K562 (cell line): ENCODE measurements at regions not wholly inside any gene's neighbourhood (a gene's known extent, or its start where the extent isn't known, plus 50 kb on each side); places are given as distances from the start of the nearest gene placed in this dataset.

Experiments
- ATAC-seq: fragments of 200-7000 bp; cut with Tn5 transposase; 3 replicates; pipeline ENCODE4 v1.9.1; 2020; ENCODE audit warnings: moderate library complexity
- BruUV-seq: library from RNA; stranded (reverse); fragments of 400-500 nt; replicated peaks from 2 replicates; lab custom pipeline; 2021; lab: Mats Ljungman, UMichigan
- CTCF ChIA-PET: fragments of 300-600 bp; formaldehyde crosslinking; extraction: SDS; loops from one replicate; lab custom pipeline; 2021; ENCODE audit warnings: low intra/inter-chr PET ratio; lab: Yijun Ruan, JAX
- POLR2A ChIA-PET: fragments of 300-600, 350-650 bp; sonication (Branson Sonifier 250); formaldehyde crosslinking; extraction: SDS; loops from one replicate; lab custom pipeline; 2021; ENCODE audit warnings: antibody characterized with exemption, inconsistent platforms; lab: Yijun Ruan, JAX
- DNase-seq, 4 experiments: peaks; one replicate each; pipeline versions ENCODE4 v3.0.0 to v3.0.0-alpha.2; 2011 to 2018; ENCODE audit warnings: low spot score in 3 of 4, mixed read lengths in 3 of 4; ENCODE audit errors: extremely low read depth in 1 of 4
- FAIRE-seq: peaks from 2 replicates; lab custom pipeline; 2011; peaks lifted over from hg19 to GRCh38; lab: Jason Lieb, UNC
- H2AFZ ChIP-seq: 2 replicates; pipeline ENCODE4 v1.6.0; 2011; ENCODE audit warnings: low read depth, low read length, control low read depth, inconsistent platforms
- H3K27ac ChIP-seq: fragments of 200-600 bp; 3 replicates; pipeline ENCODE4 v1.8.0; 2011; ENCODE audit warnings: low read depth, mild to moderate bottlenecking, control low read depth, inconsistent platforms, low read length, moderate library complexity, mixed read lengths; ENCODE audit errors: extremely low read depth
- H3K27me3 ChIP-seq, 2 experiments: fragments of 300-600 bp in 1 of 2; 2 replicates in 1 of 2; 3 replicates in 1 of 2; pipeline versions ENCODE4 v1.6.0 to v1.8.0; 2011; ENCODE audit warnings: inconsistent platforms in 2 of 2, low read length in 2 of 2, mild to moderate bottlenecking in 1 of 2, mixed read lengths in 1 of 2, moderate library complexity in 1 of 2; ENCODE audit not compliant: control insufficient read depth in 2 of 2, insufficient read depth in 2 of 2
- H3K36me3 ChIP-seq: fragments of 300-600 bp; 3 replicates; pipeline ENCODE4 v1.8.0; 2011; ENCODE audit warnings: mild to moderate bottlenecking, low read length, inconsistent platforms; ENCODE audit not compliant: control insufficient read depth, insufficient read depth
- H3K4me1 ChIP-seq, 2 experiments: fragments of 200-600 bp in 1 of 2; replicated peaks in 1 of 2; 2 replicates in 1 of 2; 3 replicates in 1 of 2; pipeline versions ENCODE4 v1.5.1 to v1.8.0; 2011; ENCODE audit warnings: inconsistent platforms in 2 of 2, low read length in 2 of 2, mild to moderate bottlenecking in 1 of 2, mixed read lengths in 1 of 2, moderate library complexity in 1 of 2; ENCODE audit not compliant: control insufficient read depth in 2 of 2, insufficient read depth in 2 of 2
- H3K4me2 ChIP-seq: 2 replicates; pipeline ENCODE4 v1.6.1; 2011; ENCODE audit warnings: low read length, control low read depth, inconsistent platforms, mixed read lengths; ENCODE audit not compliant: insufficient read depth
- H3K4me3 ChIP-seq: fragments of 200-600 bp; sonication (generic), shearing (Covaris generic); 2 replicates; pipeline ENCODE4 v1.5.1; 2016; ENCODE audit warnings: control low read depth, inconsistent platforms
- H3K79me2 ChIP-seq: fragments of 200-600 bp; 3 replicates; pipeline ENCODE4 v1.8.0; 2011; ENCODE audit warnings: low read length, inconsistent platforms; ENCODE audit not compliant: control insufficient read depth, insufficient read depth
- H3K9ac ChIP-seq, 2 experiments: 2 replicates each; pipeline versions ENCODE4 v1.6.0 to v1.6.1; 2011; ENCODE audit warnings: low read depth in 2 of 2, low read length in 2 of 2, control low read depth in 1 of 2, inconsistent platforms in 1 of 2, mild to moderate bottlenecking in 1 of 2, mixed read lengths in 1 of 2; ENCODE audit not compliant: insufficient read depth in 1 of 2
- H3K9me1 ChIP-seq: one replicate; pipeline ENCODE4 v1.6.0; 2011; ENCODE audit warnings: inconsistent platforms, mild to moderate bottlenecking, low read length, moderate library complexity; ENCODE audit not compliant: control insufficient read depth, insufficient read depth
- H3K9me3 ChIP-seq: replicated peaks from 2 replicates; pipeline ENCODE4 v1.5.1; 2011; ENCODE audit warnings: low read depth, low read length, inconsistent platforms; ENCODE audit not compliant: control insufficient read depth, insufficient read depth
- H4K20me1 ChIP-seq: replicated peaks from 2 replicates; pipeline ENCODE4 v1.6.1; 2011; ENCODE audit warnings: low read length, inconsistent platforms, mixed read lengths; ENCODE audit not compliant: control insufficient read depth, insufficient read depth
- AFF4 ChIP-seq: sonication (generic); formaldehyde crosslinking; IDR thresholded peaks from 2 replicates; pipeline ENCODE4 v1.8.0; 2023; ENCODE audit warnings: mild to moderate bottlenecking, missing genetic modification reagents
- CEBPB ChIP-seq: fragments of 450-650 bp; IDR thresholded peaks from 2 replicates; pipeline ENCODE4 v1.6.1; 2016; ENCODE audit warnings: missing genetic modification characterization, missing compliant biosample characterization
- ELK3 ChIP-seq: fragments of 450-650 bp; formaldehyde crosslinking; IDR thresholded peaks from 2 replicates; pipeline ENCODE4 v1.4.0; 2020; ENCODE audit warnings: mild to moderate bottlenecking
- FOXP4 ChIP-seq: sonication (generic); formaldehyde crosslinking; IDR thresholded peaks from 2 replicates; pipeline ENCODE4 v1.8.0; 2022; ENCODE audit warnings: mild to moderate bottlenecking, missing genetic modification reagents, borderline replicate concordance
- ZNF24 ChIP-seq: fragments of 450-650 bp; IDR thresholded peaks from 2 replicates; pipeline ENCODE4 v1.6.1; 2016
- ZNF717 ChIP-seq: fragments of 250-450 bp; sonication (Bioruptor Pico); IDR thresholded peaks from 2 replicates; pipeline ENCODE4 v1.5.0; 2021
- WGBS: fragments of 100-300 bp; shearing (Covaris generic); methylation state at CpG from one replicate; pipeline ENCODE4 v1.1.6; 2016; ENCODE audit warnings: low coverage, mixed read lengths; ENCODE audit not compliant: insufficient coverage; ENCODE audit errors: missing lambda C conversion rate; 5-methylcytosine and 5-hydroxymethylcytosine counted together
- in situ Hi-C: fragments of 300-500 bp; cut with MboI; formaldehyde crosslinking; loops from 4 replicates; pipeline ENCODE4 v1.15.0; 2018; ENCODE audit warnings: inconsistent platforms, mixed read lengths
- intact Hi-C: fragments of 100-400 bp; cut with micrococcal nuclease; formaldehyde crosslinking; loops from 2 replicates; pipeline ENCODE4 v1.14.2; 2022

DNA sequence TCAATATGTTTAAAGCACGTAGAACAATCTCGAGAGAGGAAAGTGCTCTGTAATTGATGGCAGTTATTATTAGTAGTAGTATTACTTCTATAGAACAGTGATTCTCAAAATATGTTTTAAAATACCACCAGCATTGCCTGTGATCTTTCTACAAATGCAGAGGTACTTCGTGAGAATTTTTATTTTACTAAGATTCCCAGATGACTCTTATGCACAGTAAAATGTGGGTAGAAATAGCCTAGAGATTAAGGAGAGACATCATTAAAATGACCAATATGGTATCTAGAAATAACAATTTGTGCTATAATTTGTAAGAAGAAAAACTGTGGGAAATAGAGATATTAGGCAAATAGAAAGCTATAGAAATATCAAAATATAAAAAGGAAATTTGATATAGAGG lies 157.9 kb downstream of the SUCNR1 start:
- no peak overlapping the region for H2AFZ ChIP-seq
- BruUV-seq, result no TSS peak
- ChIA-PET POLR2A (no interaction called here), CTCF (no interaction called here)
- no peaks in the 10 kb centered on the region for H3K4me1 ChIP-seq
- in situ Hi-C loops, result no loop called here
- intact Hi-C loops, result no loop called here
- no peak for TF ChIP-seq AFF4 (CRISPR knock-in tag)
- H3K27ac ChIP-seq, result no peak overlapping the region
- H3K79me2 ChIP-seq, result no peaks in the 10 kb centered on the region
- no peaks in the 10 kb centered on the region for H4K20me1 ChIP-seq
- no peaks in the 10 kb centered on the region for H3K9me1 ChIP-seq
- ATAC-seq, result no peak
- DNase-seq, result no peak
- H3K4me3 ChIP-seq, result no peak overlapping the region
- H3K4me2 ChIP-seq, result no peak overlapping the region
- no peaks in the 10 kb centered on the region for H3K27me3 ChIP-seq
- H3K9me3 ChIP-seq, result no peaks in the 10 kb centered on the region; the same call in 1 of the 2 replicates
- H3K36me3 ChIP-seq, result no peaks in the 10 kb centered on the region
- FAIRE-seq, result no peak
- no peak overlapping the region for H3K9ac ChIP-seq
- 19% methylated on average over 3 of the region's 3 CpGs for WGBS

DNA sequence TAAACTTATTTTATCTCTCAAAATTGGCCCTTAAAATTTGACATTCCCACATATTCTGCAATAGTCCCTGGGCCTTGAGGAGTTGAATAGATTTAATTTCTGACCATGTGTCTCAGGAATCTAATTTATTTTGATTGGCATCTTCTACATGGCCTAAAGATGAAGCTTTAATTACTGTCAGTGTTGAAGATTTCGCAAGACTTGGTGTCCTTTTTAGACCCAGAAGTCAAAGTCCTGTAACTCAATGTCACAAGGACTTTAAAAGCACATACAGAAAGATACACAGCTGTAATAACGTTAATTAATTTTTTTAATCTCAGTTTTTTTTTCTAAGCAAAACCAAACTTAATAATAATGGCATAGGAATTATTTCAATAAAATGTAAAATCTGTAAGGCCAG lies 163.9 kb downstream of the SUCNR1 start:
- TF ChIP-seq FOXP4 (CRISPR knock-in tag), result no peak
- no peak for TF ChIP-seq ZNF717
- no peak for TF ChIP-seq ZNF24
- TF ChIP-seq CEBPB (tag), result peak; percentile 59; the same call in 1 of the 2 replicates
- no peak for TF ChIP-seq ELK3
- Histone ChIP-seq H3K9me3 (no peaks in the 10 kb centered on the region; the same call in 1 of the 2 replicates), H3K4me2 (no peak overlapping the region), H3K9me1 (no peaks in the 10 kb centered on the region), H3K27ac (no peak overlapping the region), H3K4me3 (no peak overlapping the region), H3K4me1 (no peaks in the 10 kb centered on the region), H3K27me3 (no peaks in the 10 kb centered on the region), H2AFZ (no peak overlapping the region), H3K36me3 (no peaks in the 10 kb centered on the region), H3K9ac (no peak overlapping the region), H3K79me2 (no peaks in the 10 kb centered on the region), H4K20me1 (no peaks in the 10 kb centered on the region)
- ChIA-PET POLR2A (no interaction called here), CTCF (no interaction called here)
- ATAC-seq (no peak), DNase-seq (no peak), FAIRE-seq (no peak)
- WGBS, result 8% methylated on average over 2 of the region's 2 CpGs
- intact Hi-C loops, result no loop called here
- BruUV-seq, result no TSS peak
- in situ Hi-C loops, result no loop called here
